H1 (cell line): ENCODE measurements at regions not wholly inside any gene's neighbourhood (a gene's known extent, or its start where the extent isn't known, plus 50 kb on each side); places are given as distances from the start of the nearest gene placed in this dataset.
"Not testable (repeated sequence)": the region's sequence is repeated elsewhere in the genome, so short reads cannot be mapped to it uniquely, and the experiment has no call there.

Source experiments
- CHD2 ChIP-seq: IDR thresholded peaks from 2 replicates; pipeline ENCODE4 v1.6.1; 2012; ENCODE audit warnings: low read length, improper control_type of control experiment
- SP2 ChIP-seq: IDR thresholded peaks from 2 replicates; pipeline ENCODE4 v1.6.1; 2012; ENCODE audit warnings: mild to moderate bottlenecking, low read length, inconsistent platforms

DNA sequence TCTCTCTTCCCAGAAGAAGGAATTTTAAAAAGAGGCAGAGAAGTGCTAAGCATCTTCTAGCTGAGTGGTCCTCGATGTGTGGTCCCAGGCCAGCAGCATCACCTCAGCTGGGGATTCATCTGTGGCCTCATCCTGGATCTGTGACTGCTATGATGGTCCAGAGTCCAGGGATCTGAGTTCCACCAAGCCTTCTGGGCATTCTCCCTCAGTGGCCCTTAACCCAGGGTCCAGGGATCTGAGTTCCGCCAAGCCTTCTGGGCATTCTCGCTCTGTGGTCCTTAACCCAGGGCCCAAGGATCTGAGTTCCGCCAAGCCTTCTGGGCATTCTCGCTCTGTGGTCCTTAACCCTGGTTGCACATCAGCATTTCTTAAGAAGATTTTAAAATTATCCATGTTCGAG, 731.0 kb upstream of the TPTE start:
- not testable (repeated sequence) for TF ChIP-seq SP2, CHD2
